GM04503 (cell line): ENCODE measurements at regions not wholly inside any gene's neighbourhood (a gene's known extent, or its start where the extent isn't known, plus 50 kb on each side); places are given as distances from the start of the nearest gene placed in this dataset.
"Not testable (repeated sequence)": the region's sequence is repeated elsewhere in the genome, so short reads cannot be mapped to it uniquely, and the experiment has no call there.

ENCODE experiments used
- DNase-seq: peaks from one replicate; pipeline ENCODE4 v3.0.0-alpha.2; 2012; ENCODE audit warnings: low read depth

DNA sequence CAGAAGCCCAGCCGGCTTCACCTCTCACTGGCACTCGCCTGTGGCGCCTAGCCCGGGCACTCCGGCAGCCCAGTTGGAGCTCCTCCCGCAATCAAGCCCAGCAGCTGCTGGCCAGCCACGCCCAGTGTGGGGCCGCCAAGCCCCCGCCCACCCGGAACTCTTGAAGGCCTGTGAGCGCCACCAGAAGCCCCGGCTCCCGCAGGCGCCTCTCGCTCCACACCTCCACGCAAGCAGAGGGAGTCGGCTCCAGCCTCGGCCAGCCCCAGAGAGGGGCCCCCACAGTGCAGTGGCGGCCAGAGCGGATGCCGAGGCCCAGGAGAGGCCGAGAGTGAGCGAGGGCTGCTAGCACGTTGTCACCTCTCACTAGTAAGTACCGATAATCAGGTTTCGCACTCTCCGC lies 240.7 kb downstream of the TFEC start:
- DNase-seq, result no peak

DNA sequence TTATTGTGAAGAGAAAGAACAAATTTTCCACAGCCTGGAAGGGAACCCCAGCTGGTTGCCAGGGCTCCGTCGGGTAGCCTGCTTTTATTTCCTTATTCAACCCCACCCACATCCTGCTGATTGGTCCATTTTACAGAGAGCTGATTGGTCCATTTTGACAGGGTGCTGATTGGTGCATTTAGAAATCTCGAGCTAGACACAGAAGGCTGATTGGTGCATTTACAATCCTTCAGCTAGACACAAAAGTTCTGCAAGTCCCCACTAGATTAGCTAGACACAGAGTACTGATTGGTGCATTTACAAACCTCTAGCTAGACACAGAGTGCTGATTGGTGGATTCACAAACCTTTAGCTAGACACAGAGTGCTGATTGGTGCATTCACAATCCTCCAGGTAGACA lies 241.1 kb downstream of the TFEC start:
- not testable (repeated sequence) for DNase-seq

DNA sequence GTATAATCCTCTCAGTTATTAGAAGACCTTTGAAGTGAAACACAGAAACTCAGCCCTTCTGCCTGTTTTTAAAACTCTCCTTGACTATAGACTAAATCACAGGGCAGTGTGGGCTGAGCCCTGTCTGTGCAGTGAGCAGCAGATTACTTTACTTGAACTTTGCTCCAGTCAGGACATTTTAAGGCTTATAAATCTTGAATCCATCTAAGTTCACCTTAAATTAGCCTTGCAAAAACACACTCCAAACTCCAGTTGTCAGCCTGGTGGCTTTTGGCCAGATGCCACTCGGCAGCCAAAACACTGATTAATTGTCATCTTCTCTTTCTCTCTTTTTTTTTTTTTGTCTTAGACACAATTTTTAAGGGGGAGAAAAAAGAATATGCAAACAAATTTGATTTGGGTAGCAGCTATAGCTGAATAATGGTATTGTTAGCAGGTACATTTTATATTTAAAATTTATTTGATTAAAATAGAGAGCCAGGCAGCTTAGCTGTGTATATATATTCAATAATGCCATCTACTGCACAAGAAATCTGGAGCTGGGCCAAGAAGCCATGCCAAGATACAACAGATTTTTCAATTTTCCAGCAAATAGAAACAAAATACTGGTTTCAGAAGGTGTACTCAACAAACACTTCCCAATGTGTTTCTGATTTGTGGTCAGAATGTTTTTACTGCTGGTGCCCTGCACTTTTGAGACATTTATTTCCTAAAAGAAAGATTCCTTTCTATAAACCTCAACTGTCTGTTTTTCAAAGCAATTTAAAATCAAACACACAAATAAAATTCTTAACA lies 247.7 kb downstream of the TFEC start:
- no peak for DNase-seq

DNA sequence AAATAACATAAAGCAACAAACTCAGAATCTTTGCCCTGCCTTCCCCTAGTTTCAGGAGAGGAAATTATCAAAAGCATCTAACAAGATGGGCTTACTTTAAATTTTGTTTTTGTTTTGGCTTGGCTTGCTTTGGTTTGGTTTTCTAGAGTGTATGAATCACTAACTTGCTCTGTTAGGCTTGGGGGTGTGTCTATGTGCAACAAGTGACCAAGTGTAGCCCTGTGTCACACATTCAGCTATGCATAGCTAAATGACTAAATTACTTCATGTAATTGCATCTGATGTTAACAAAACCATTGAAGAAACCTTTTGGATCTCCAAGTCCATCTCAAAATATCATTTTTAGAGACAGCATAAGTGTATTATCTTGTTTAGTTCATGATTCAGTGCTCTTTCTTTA lies 251.0 kb downstream of the TFEC start:
- DNase-seq, result no peak

DNA sequence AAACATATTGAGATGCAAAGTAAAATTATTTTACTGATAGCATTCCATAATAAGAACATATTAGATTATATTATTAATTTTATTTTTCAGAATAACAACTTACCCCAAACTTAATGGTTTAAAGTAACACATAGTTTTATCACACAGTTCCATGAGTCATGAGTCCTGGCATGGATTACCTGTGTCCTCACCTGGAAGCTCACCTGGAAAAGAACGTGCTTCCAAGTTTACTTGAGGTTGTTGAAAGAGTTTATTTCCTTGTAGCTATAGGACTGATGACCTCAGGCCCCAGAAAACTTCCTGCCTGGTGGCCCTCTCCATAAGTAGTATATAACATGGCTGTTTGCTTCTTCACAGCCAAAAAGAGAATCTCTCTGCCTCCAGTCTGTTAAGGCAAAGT lies 254.6 kb downstream of the TFEC start:
- DNase-seq, result no peak

DNA sequence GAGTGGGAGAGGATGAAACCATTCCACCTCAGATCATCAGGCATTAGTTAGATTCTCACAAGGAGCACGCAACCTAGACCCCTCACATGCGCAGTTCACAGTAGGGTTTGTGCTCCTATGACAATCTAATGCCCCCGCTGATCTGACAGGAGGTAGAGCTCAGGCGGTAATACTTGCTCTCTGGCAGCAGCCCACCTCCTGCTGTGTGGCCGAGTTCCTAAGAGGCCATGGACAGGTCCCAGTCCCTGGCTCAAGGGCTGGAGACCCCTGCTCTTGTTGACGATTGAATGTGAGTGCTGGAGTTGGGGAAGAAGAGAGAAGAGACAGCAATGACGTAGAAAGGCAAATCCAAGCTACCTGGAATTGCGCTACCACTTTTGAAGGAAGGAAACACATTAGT lies 267.2 kb downstream of the TFEC start:
- DNase-seq, result no peak

DNA sequence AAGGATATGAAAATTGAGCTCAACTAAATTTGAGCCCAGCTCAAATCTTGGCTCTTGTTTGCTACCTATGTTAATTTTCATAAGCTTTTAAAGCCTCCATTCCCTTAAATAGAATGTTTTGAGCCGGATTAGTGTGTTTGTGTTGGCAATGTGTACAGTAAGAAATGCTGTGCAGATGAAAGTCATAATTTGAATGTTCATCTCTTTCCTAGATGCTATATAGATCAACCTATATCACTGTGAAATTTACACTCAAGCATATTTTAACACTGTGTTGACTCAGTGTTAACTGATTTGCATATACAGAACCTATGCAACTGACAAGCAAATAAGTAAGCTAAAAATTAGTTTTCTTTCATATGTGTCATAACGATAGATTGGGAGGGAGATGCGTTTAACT lies 272.5 kb downstream of the TFEC start:
- DNase-seq, result no peak

DNA sequence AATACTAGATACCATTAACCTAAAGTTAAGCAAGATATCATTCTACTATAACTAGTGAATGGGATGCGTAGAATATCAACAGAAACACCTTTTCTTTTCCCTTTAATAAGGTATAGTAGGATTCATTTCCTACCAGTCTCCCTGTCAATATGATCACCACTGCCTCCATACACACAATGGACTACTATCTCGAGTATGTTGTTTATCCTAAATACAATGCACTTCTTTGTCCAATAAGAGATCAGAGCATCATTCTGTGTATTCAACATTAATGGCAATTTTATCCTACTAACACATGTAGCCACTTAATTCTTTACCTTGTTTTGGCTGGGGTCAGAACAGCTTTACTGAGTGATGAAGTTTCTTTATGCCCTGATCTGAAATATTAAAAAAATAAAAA lies 276.3 kb downstream of the TFEC start:
- no peak for DNase-seq

DNA sequence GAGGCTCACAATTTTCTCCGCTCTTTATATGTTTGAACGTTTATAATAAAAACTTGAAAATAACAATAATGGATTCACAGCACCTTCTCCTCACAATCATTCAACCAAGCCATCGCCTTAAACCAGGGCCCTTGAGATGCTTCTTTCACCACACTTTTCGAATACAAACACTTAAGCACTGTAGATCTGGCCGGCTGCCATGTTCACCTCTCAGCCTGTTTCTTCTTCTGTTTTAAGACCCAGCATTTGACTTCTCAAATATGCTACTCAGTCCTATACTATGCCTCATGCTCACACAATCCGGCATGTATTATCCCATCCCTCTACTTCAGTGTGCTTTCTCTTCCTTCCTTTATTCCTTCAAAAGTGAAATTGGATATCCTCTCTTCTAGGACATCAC lies 280.6 kb downstream of the TFEC start:
- DNase-seq, result no peak

DNA sequence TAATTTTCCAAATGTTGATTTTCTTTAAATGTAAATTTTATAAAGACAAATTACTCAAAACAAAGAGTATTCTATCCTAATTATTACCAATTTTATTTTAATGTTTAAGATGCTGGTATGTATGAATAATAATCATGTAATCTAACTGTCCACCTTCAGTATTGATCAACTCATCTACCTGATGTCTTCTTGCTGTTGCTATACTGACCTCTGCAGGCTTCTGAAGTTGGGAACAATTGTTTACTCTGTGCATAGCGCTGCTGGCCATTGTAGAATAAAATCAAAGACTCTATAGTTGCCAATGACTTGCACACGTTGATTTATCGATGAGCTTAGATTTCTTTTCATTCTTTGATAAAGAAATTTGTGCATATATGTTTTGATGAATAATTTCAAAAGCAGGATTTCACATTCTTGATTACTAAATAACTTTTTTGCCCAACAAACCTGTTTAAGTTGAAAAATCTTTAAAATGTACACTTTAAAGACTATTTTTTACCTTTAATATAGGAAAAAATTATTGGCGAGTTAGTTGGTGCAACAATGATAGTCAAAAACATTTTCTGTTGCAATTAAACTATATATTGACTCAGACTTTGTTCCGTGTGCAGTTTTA lies 282.3 kb downstream of the TFEC start:
- no peak for DNase-seq

DNA sequence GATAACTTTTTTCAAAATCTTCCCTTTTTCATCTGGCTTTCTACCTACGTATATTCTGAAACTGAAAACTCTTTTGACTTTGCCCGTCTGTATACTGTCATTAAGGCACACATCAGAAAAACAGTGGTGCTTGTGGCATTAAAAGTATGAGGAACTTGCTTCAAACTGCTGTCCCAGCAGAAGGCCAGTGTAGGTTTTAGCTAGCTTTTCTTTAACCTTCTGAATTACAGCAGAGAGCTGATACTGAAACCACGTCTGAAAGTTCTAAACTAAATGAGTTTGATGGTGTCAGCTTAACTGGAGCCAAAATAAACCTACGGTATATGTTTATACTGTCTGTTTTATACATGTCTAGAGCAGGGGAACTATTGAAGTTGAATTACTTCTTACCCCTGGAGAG lies 283.4 kb downstream of the TFEC start:
- DNase-seq, result no peak

DNA sequence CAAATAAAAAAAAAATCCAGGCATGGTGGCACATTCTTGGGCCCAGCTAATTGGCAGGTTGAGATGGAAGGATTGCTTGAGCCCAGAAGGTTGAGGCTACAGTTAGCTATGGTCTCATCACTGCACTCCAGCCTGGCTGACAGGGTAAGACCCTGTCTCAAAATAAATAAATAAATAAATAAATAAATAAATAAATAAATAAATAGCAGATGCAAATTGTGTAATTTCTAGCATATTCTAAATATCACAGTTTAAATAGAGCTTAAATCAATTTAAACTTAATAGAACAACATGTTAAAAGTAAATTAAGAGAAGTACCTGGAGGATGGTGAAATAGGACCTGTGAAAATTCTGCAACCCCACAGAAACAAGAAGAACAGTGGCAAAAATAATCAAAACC lies 290.5 kb downstream of the TFEC start:
- DNase-seq, result no peak

DNA sequence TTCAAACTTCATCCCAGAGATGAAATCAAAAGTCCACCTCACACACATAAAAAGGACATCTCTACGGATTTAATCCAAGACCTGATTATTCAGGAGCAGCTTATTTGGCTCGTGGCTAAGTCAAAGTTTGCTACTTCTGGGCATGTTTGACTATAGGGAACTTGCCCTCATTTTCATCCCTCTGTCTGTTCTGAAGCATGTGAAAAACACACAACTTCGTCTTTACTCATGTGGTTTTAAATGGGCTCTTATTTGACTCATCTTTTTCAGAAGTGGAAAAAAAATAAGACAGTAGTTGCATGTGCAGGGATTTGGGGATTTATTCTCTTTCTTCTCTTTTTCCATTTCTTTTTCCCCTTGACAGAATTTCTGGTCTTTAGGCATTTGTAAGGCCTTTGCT lies 295.9 kb downstream of the TFEC start:
- no peak for DNase-seq

DNA sequence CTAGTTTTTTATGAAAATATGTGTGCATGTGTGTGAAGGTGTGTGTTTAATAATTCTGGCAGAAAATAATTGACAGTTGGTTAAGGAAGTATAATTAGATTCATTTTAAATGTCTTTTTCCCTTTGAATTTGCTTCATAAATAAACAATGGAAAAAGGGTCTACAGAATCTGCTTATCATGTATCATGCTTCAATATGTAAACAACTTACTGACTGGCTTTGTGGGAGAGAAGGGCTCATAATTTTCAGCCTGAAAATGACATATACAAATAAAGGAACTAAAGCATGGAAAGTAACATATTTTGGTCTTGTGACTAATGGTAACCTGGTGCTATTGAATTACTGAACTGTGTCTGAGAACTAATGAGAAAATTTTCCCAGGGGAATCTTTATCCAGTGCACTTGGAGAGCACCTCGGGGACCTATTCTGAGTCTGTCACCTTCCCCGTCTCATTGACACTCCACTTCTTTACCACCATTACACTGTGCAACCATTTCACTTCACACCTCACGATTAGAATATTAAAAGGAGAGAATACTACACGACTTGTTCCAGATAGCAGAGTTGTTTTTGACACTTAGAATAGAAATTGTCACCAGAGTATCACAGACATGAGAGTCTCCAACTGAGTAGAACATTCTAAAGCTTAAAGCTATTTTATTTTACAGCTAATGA lies 298.6 kb downstream of the TFEC start:
- no peak for DNase-seq

DNA sequence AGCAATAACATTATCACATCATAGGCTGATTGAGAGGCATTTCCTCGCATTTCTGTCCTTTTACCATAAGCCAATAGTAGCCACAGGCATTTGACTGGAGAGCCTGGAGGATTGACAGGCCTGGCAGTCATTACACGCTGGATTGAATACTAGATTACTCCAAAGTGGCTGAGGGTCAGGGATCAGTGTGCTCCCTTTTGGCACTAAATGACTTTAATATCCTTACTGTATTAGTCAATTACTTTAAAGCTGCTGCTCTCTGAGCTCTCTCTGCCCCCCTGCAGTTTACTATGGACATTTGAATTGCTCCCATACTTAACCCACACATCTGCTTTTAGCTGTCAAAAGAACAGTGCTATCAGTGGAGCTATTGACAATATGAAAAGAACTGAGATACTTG lies 302.0 kb downstream of the TFEC start:
- DNase-seq, result no peak

DNA sequence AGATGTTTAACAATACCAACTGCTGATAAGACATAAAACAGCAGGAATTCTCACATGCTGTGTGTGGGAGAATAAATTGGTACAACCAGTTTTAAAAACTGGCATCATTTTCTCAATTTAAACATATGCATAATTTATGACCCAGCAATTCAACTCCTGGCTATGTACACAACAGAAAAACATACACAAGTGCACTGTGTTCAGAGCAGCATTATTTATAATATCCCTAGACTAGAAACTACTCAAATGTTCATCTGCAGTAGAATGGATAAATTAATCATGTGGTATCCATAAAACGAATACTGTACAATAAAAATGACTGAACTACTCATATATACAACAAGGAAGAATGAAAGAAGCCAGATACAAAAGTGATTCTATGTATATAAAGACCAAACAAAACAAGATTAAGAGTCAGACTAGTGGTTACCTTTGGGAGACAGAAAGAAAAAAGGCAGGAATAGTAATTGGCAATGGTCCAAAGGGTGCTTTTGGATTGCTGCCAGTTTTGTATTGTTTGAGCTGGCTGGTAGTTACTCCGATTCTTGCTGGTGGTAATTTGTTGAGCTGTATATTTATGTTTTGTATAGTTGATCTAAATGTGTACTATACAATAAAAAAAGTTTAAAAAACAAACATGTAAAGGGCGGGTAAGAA lies 306.0 kb downstream of the TFEC start:
- no peak for DNase-seq

DNA sequence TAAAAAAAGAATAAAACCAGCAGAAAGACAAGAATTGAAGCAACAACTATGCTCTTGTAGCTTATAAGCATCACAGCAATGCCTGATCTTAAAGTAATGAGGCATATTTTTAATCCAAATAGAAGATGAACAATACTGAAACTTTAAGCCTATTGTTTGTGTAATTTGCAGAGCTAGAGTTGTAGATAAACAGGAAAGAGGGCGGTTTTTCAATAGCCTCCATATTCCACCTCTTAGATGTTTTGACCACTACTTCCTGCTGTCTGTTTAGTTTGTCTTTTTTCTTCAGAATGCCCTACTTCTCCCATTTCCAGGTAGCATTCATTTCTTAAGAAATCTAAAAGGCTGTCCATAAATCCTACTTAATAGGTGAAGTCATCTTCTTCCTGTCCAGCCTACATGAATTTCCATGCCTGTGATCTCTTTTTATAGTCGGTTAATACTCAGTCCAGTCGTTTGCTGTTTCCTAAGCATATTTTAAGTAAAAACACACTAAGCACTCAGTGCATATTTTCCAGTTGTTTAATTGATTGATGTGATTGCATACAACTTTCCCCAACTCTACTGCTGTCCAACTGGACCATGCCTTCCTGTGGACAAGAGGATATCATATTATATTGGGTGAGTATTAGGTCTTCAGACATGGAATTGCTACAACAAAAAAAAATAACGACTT lies 308.1 kb downstream of the TFEC start:
- DNase-seq, result no peak

DNA sequence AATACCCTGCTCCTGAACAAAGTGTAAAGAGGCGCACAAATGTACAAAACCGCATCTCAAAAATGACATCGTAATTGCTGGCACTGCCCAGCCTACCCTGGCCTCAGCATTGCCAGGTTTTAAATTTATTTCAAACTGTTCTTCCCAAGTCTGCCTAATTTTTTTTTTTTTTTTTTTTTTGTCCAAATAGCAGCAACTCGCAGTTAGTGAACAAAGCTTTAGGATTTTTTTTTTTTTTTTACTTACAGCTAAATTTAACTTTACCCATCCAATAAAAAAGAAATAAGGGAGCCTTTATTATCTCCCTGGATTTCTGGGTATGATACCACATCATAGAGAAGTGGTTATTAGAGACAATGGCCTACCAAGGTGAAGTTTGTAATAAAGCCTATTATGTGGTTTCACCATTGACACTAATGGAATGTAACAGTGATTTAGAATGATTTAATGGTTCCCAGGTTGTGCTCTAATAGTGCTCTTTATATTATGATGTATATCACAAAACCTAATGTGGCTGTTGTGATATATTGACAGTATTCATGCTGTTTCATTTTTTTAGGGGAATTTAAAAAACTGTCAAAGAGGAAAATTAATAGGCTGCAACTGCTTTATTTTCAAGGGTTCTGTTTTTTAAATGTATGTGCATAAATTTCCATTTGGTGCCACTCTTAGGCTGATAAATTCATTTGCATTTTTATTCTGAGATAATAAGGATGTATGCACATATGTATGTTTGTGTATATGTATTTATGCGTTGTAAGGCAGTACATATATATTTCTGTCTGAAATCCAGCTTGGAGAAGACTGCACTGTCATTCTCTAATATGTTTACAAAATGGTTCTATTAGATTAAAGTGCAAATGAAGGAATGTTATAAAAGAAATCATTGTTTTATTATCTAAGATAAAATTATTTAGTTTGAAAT lies 309.0 kb downstream of the TFEC start:
- DNase-seq, result no peak

DNA sequence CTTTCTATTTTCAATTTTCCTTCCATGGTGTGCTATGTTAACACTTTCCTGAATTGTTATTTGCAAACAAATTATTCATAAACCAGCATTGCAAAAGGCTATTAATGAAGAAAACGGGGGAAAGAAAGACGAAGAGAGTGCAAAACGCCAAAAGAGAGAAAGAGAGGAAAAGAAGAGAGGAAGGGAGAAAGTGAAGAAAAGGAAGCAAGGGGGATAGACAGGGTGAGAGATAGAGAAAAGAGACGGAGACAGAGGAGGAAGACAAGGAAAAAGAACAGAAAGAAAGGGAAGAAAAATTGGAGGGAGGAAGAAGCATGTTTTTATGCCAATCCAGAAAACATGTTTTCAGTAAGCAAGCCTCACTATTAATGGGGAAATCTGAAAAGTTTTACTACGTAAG lies 310.6 kb downstream of the TFEC start:
- no peak for DNase-seq

DNA sequence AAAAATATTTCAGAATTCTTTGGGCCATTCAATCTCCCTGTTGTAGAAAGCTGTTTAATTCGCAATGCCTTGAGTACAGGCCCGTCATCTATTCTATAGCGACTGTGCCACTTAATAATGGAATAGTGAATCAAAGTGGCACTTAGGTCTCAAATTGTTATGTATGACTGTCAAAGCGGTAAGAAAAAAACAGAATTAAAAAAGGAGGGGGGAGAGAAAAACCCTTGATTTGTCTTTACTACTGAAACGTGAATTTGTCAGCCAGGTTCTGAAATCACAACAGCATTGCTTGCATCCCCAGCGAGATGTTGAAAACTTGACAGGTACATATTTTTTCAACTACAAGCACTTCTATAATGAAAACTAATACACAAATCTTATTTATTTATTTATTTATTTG lies 320.9 kb downstream of the TFEC start:
- no peak for DNase-seq

DNA sequence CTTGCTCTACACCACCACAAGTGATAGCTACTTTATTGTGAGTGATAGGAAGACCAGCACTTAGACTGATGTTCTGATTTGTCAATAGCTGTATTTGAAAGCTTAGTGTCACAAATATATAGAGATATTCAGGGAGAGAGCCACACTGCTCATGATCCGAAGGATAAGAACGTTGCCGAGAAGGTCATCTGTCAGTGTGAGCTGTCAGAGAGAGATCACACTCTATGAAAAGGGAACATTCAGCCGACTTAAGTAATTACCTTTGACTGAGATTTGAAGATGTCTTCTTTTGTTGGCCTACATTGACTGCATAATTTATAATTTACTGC lies 322.6 kb downstream of the TFEC start:
- DNase-seq, result no peak
